WI38 (cell line): ENCODE measurements at regions not wholly inside any gene's neighbourhood (a gene's known extent, or its start where the extent isn't known, plus 50 kb on each side); places are given as distances from the start of the nearest gene placed in this dataset.

Source experiments
- H3K4me3 ChIP-seq: 2 replicates; pipeline ENCODE4 v1.5.1; 2011; ENCODE audit warnings: low read depth, mild to moderate bottlenecking, control low read depth, low read length
- TF ChIP-seq, protein P1 (sequence below): IDR thresholded peaks from 2 replicates; pipeline ENCODE4 v1.5.1; 2012; ENCODE audit warnings: low read depth, mild to moderate bottlenecking, control low read depth, low read length

DNA sequence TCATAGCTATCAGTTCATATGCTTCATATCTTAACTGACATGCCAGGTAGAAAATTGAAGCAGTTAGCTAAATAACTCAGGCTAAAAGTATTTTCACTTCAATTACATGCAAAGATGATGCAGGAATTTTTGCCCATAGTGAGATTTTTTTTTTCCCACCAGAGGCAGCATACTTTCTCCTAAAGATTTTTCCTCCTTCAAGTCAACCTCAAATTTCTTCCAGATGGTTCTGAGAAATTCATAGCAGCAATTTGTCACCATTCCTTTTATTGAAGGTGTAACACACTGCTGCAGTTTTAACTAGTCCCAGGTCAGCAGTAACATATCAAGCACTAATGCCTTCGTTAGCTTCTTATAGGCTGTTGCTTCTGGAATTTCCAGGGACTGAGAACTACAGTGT is 141.9 kb downstream of the SUCLA2 start:
- H3K4me3 ChIP-seq, result no peak overlapping the region
- TF ChIP-seq, protein P1, sequence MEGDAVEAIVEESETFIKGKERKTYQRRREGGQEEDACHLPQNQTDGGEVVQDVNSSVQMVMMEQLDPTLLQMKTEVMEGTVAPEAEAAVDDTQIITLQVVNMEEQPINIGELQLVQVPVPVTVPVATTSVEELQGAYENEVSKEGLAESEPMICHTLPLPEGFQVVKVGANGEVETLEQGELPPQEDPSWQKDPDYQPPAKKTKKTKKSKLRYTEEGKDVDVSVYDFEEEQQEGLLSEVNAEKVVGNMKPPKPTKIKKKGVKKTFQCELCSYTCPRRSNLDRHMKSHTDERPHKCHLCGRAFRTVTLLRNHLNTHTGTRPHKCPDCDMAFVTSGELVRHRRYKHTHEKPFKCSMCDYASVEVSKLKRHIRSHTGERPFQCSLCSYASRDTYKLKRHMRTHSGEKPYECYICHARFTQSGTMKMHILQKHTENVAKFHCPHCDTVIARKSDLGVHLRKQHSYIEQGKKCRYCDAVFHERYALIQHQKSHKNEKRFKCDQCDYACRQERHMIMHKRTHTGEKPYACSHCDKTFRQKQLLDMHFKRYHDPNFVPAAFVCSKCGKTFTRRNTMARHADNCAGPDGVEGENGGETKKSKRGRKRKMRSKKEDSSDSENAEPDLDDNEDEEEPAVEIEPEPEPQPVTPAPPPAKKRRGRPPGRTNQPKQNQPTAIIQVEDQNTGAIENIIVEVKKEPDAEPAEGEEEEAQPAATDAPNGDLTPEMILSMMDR, result no peak

DNA sequence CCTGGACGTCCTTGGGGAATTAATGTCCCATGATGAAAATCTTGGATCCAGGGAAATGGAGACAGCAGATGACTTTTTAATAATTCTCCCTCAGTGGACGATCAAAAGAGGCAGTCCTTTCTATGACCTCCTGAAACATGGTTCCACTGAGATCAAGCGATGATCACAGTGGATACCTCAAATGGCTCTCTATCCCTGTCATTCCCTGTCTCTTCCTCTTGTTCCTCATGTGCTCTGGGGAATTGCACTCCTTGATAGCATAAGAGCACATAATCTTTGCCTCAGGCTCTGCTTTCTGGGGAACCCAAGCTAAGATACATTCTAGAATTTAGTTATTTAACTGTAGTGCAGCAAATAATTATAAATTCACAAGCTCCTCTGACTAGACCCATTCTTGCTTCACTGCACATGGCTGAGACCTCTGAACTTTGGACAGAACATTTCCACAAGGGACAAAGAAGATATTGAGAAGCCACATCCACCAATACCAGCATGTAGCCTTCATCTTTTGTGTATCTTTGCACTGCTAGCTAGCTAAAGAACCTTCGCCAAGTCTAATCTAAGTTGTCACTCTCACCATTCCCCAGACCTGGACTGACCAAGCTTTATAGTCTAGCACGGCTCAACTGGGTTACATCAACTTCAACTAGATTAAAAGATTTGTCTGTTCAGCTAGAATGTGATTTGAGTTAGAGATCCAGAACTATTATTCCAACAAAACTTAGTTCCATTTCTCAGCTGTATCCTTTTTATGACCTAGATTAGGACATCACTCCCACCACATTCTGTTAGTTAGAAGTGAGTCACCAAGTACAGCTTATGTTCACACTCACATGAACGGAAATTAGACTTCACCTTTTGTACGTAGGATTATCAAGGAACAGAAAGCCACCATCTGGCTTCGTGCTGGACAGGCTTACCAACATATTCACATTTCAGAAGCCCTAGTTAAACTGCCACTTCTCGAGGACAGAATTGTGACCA is 142.7 kb downstream of the SUCLA2 start:
- TF ChIP-seq, protein P1, result no peak
- no peak overlapping the region for H3K4me3 ChIP-seq

DNA sequence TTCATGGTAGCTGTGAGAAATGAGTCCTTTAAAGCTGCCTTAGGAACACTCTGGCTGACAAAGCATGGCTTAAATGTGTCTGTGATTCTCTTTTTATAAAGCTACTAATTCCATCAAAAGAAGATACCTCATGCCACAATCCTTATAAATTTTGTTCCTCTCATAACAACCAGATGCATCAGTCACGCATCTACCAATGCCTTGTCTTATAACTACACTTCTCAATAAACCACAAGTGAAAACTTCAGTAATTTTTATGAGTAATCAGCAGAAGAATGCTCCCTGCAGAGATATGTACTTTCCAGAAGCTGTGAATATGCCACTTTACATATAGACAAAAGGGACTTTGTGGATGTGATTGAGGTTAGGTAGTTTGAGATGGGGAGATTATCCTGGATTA is 147.8 kb downstream of the SUCLA2 start:
- no peak overlapping the region for H3K4me3 ChIP-seq
- TF ChIP-seq, protein P1, result no peak

DNA sequence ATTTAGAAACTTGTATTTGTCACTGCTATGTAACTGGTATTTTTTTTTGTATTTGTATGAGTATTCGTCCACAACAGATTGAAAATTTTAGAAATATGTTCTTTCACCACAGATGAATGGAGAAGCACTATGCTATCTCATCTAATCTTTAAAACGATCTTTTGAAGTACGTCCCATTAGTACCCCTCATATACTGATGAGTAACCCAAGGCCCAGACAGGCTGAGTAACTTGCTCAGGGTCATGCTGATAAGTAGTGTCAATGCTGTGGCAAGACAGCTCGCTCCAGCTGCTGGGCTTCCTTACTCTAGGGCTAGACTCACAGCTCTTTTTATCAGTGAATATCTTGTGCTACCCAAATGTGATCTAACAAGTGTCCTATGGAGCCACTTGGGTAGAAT is 154.2 kb downstream of the SUCLA2 start:
- no peak overlapping the region for H3K4me3 ChIP-seq
- TF ChIP-seq, protein P1, result no peak

DNA sequence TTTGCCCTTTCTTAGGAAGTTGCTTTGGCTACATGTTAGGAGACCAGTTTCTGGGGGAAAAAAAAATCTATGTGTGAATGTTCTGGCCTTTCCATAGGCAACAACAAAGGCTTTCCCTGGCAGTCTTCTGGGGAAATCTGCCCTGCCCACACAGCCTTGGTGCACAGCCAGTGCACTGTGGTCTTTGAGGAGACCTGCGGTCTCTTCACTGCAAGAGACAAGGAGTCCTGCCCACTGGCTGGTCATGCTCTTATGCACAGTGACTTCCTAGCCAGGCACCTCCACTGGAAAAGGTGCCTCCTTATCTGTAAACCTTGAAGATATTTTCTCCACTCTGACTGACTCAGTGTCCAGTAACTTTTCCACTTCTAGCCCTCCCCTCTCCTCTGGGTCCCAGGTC is 155.1 kb downstream of the SUCLA2 start:
- TF ChIP-seq, protein P1, result no peak
- no peak overlapping the region for H3K4me3 ChIP-seq

DNA sequence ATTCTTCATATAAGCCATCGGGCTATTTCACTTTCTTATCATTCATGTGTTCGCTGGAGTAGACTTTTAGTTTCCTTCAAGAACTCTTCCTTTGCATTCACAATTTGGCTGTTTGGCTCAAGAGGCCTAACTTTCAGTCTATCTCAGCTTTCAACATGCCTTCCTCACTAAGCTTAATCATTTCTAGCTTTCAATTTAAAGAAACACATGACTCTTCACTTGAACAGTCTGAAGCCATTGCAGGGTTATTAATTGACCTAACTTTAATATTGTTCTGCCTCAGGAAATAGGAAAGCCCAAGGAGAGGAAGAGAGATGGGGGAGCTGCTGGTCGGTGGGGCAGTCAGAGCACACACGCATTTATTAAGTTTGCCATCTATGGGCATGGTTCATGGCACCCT is 158.1 kb downstream of the SUCLA2 start:
- no peak overlapping the region for H3K4me3 ChIP-seq
- TF ChIP-seq, protein P1, result no peak

DNA sequence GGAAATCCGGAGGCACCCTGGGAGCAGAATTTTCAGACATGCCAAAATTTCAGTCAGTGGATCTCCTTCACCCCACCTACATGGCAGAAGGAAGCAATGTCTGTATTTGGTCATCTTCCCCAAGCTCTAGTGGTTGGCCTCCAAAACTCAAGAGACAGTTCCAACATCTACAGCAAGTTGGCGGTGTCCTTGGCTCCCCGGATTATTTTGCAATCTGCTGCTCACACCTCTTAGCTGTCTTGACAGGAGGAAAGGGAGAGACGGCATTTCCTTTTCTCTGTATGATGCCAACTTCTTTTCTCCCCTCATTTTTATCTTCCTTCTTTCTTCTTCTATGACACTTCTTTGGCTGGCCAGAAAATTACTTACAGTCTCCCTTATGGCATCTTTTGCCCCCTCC is 159.9 kb downstream of the SUCLA2 start:
- H3K4me3 ChIP-seq, result no peak overlapping the region

More for the DNA sequence above, 159.9 kb downstream of the SUCLA2 start:
- TF ChIP-seq, protein P1, result no peak
